WTC11 (cell line): ENCODE measurements at regions not wholly inside any gene's neighbourhood (a gene's known extent, or its start where the extent isn't known, plus 50 kb on each side); places are given as distances from the start of the nearest gene placed in this dataset.

ENCODE experiments used
- ATAC-seq: fragments of 200-7000 bp; cut with Tn5 transposase; 2 replicates; pipeline ENCODE4 v1.10.0; 2021; ENCODE audit warnings: mild to moderate bottlenecking, moderate library complexity
- CTCF ChIA-PET: fragments of 300-600 bp; sonication (Branson Sonifier 250); formaldehyde crosslinking; loops from one replicate; lab custom pipeline; 2021; ENCODE audit warnings: antibody characterized with exemption; lab: Charles Lee
- POLR2A ChIA-PET: fragments of 350-600 bp; sonication (Branson Sonifier 250); formaldehyde crosslinking; loops from one replicate; lab custom pipeline; 2021; ENCODE audit warnings: antibody characterized with exemption; lab: Charles Lee
- DNase-seq: peaks from one replicate; pipeline ENCODE4 v3.0.0; 2021; ENCODE audit warnings: low spot score
- H3K27ac Mint-ChIP-seq: 2 replicates; pipeline ENCODE4 v1.8.0; 2021; ENCODE audit warnings: mixed read lengths
- H3K27me3 Mint-ChIP-seq: 2 replicates; pipeline ENCODE4 v1.8.0; 2021; ENCODE audit warnings: low read depth, mild to moderate bottlenecking, moderate library complexity, mixed read lengths
- H3K36me3 Mint-ChIP-seq: 2 replicates; pipeline ENCODE4 v1.8.0; 2021; ENCODE audit warnings: mixed read lengths
- H3K4me1 Mint-ChIP-seq: 2 replicates; pipeline ENCODE4 v1.8.0; 2022; ENCODE audit warnings: mixed read lengths
- H3K4me3 Mint-ChIP-seq: 2 replicates; pipeline ENCODE4 v1.8.0; 2021; ENCODE audit warnings: mild to moderate bottlenecking, moderate library complexity, mixed read lengths
- H3K9me3 Mint-ChIP-seq: 2 replicates; pipeline ENCODE4 v1.8.0; 2021; ENCODE audit warnings: mixed read lengths
- ATF3 ChIP-seq: sonication (generic); formaldehyde crosslinking; conservative IDR thresholded peaks from 2 replicates; pipeline ENCODE4 v1.8.1; 2022; ENCODE audit warnings: mild to moderate bottlenecking, missing genetic modification reagents
- CREB1 ChIP-seq: sonication (generic); formaldehyde crosslinking; IDR thresholded peaks from 2 replicates; pipeline ENCODE4 v1.8.0; 2023; ENCODE audit warnings: mild to moderate bottlenecking, missing genetic modification reagents
- E2F4 ChIP-seq: sonication (generic); formaldehyde crosslinking; IDR thresholded peaks from 2 replicates; pipeline ENCODE4 v1.8.1; 2022; ENCODE audit warnings: low read depth, mild to moderate bottlenecking, moderate library complexity, missing genetic modification reagents, borderline replicate concordance
- E2F5 ChIP-seq: sonication (generic); formaldehyde crosslinking; IDR thresholded peaks from 2 replicates; pipeline ENCODE4 v1.8.1; 2022; ENCODE audit warnings: mild to moderate bottlenecking, moderate library complexity, missing genetic modification reagents
- ESRRA ChIP-seq: sonication (generic); formaldehyde crosslinking; IDR thresholded peaks from 2 replicates; pipeline ENCODE4 v1.8.1; 2022; ENCODE audit warnings: mild to moderate bottlenecking, missing genetic modification reagents, borderline replicate concordance
- FOXK1 ChIP-seq: sonication (generic); formaldehyde crosslinking; IDR thresholded peaks from 2 replicates; pipeline ENCODE4 v1.8.0; 2022; ENCODE audit warnings: mild to moderate bottlenecking, moderate library complexity, missing genetic modification reagents
- FOXP4 ChIP-seq: sonication (generic); formaldehyde crosslinking; IDR thresholded peaks from 2 replicates; pipeline ENCODE4 v1.8.0; 2022; ENCODE audit warnings: mild to moderate bottlenecking, missing genetic modification reagents
- HMGA2 ChIP-seq: fragments of 250-450 bp; sonication (Bioruptor Pico); IDR thresholded peaks from 2 replicates; pipeline ENCODE4 v1.4.0; 2021; ENCODE audit warnings: mild to moderate bottlenecking, moderate library complexity
- KAT7 ChIP-seq: sonication (generic); formaldehyde crosslinking; IDR thresholded peaks from 2 replicates; pipeline ENCODE4 v1.8.1; 2023; ENCODE audit warnings: missing genetic modification reagents, mild to moderate bottlenecking, borderline replicate concordance
- MAX ChIP-seq: sonication (generic); formaldehyde crosslinking; IDR thresholded peaks from 2 replicates; pipeline ENCODE4 v1.8.0; 2022; ENCODE audit warnings: mild to moderate bottlenecking, missing genetic modification reagents
- SMAD3 ChIP-seq: sonication (generic); formaldehyde crosslinking; IDR thresholded peaks from 2 replicates; pipeline ENCODE4 v1.8.0; 2022; ENCODE audit warnings: missing genetic modification reagents, mild to moderate bottlenecking, borderline replicate concordance
- TP53 ChIP-seq: sonication (generic); formaldehyde crosslinking; IDR thresholded peaks from 2 replicates; pipeline ENCODE4 v1.8.1; 2023; ENCODE audit warnings: mild to moderate bottlenecking, missing genetic modification reagents
- ZBTB21 ChIP-seq: sonication (generic); formaldehyde crosslinking; IDR thresholded peaks from 2 replicates; pipeline ENCODE4 v1.8.1; 2023; ENCODE audit warnings: mild to moderate bottlenecking, missing genetic modification reagents, borderline replicate concordance
- ZNF138 ChIP-seq: sonication (generic); formaldehyde crosslinking; conservative IDR thresholded peaks from 2 replicates; pipeline ENCODE4 v1.8.1; 2022; ENCODE audit warnings: mild to moderate bottlenecking, moderate library complexity, missing genetic modification reagents
- ZNF232 ChIP-seq: sonication (generic); formaldehyde crosslinking; IDR thresholded peaks from 2 replicates; pipeline ENCODE4 v1.8.0; 2022; ENCODE audit warnings: mild to moderate bottlenecking, missing genetic modification reagents
- ZNF317 ChIP-seq: sonication (generic); formaldehyde crosslinking; IDR thresholded peaks from 2 replicates; pipeline ENCODE4 v1.8.1; 2023; ENCODE audit warnings: low read depth, mild to moderate bottlenecking, moderate library complexity, missing genetic modification reagents, borderline replicate concordance
- ZNF423 ChIP-seq: fragments of 250-450 bp; sonication (Bioruptor Pico); IDR thresholded peaks from 2 replicates; pipeline ENCODE4 v2.1.2; 2022; ENCODE audit warnings: mild to moderate bottlenecking, moderate library complexity
- ZNF532 ChIP-seq: fragments of 250-450 bp; sonication (Bioruptor Pico); IDR thresholded peaks from 2 replicates; pipeline ENCODE4 v1.9.0; 2021; ENCODE audit warnings: mild to moderate bottlenecking, borderline replicate concordance
- TF ChIP-seq, protein P1 (sequence below): sonication (generic); formaldehyde crosslinking; IDR thresholded peaks from 2 replicates; pipeline ENCODE4 v1.8.1; 2022; ENCODE audit warnings: mild to moderate bottlenecking, missing genetic modification reagents, moderate library complexity, borderline replicate concordance
- TF ChIP-seq, protein P2 (sequence below): sonication (generic); formaldehyde crosslinking; IDR thresholded peaks from 2 replicates; pipeline ENCODE4 v1.8.0; 2023; ENCODE audit warnings: missing genetic modification reagents, mild to moderate bottlenecking, borderline replicate concordance

GRCh38 chr11:64441127-64441526 is 82.2 kb downstream of the RPS6KA4 start:
- ChIA-PET POLR2A (no interaction called here), CTCF (interaction anchor here (1.3 kb wide), 1 partner anchor 17 kb away, joined by 3 read pairs; no protein-coding TSS in a partner anchor)
- H3K27ac Mint-ChIP-seq = no peak overlapping the region
- peaks cover 2% of the 10 kb centered on the region; the same call in 1 of the 2 replicates for H3K36me3 Mint-ChIP-seq
- H3K9me3 Mint-ChIP-seq = peaks cover 7% of the 10 kb centered on the region
- H3K4me1 Mint-ChIP-seq = peaks cover 8% of the 10 kb centered on the region; the same call in 1 of the 2 replicates
- H3K27me3 Mint-ChIP-seq = peaks cover 41% of the 10 kb centered on the region
- DNase-seq = no peak
- no peak for TF ChIP-seq MAX (CRISPR knock-in tag)
- TF ChIP-seq FOXK1 = no peak
- TF ChIP-seq, protein P1, sequence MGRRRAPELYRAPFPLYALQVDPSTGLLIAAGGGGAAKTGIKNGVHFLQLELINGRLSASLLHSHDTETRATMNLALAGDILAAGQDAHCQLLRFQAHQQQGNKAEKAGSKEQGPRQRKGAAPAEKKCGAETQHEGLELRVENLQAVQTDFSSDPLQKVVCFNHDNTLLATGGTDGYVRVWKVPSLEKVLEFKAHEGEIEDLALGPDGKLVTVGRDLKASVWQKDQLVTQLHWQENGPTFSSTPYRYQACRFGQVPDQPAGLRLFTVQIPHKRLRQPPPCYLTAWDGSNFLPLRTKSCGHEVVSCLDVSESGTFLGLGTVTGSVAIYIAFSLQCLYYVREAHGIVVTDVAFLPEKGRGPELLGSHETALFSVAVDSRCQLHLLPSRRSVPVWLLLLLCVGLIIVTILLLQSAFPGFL = no peak
- TF ChIP-seq HMGA2 (CRISPR knock-in tag) = no peak
- TF ChIP-seq TP53 (CRISPR knock-in tag) = no peak
- no peak for TF ChIP-seq CREB1 (CRISPR knock-in tag)
- no peak for TF ChIP-seq KAT7 (CRISPR knock-in tag)
- TF ChIP-seq ATF3 (CRISPR knock-in tag) = no peak
- TF ChIP-seq ZNF232 (CRISPR knock-in tag) = no peak
- no peak for TF ChIP-seq ZBTB21
- no peak for TF ChIP-seq ESRRA (CRISPR knock-in tag)
- TF ChIP-seq E2F4 (CRISPR knock-in tag) = no peak
- no peak for TF ChIP-seq ZNF423 (CRISPR knock-in tag)
- no peak for TF ChIP-seq E2F5 (CRISPR knock-in tag)
- no peak for TF ChIP-seq FOXP4 (CRISPR knock-in tag)
- TF ChIP-seq ZNF138 = no peak
- TF ChIP-seq SMAD3 (CRISPR knock-in tag) = no peak
- no peak for TF ChIP-seq ZNF532
- TF ChIP-seq ZNF317 (CRISPR knock-in tag) = no peak
- TF ChIP-seq, protein P2, sequence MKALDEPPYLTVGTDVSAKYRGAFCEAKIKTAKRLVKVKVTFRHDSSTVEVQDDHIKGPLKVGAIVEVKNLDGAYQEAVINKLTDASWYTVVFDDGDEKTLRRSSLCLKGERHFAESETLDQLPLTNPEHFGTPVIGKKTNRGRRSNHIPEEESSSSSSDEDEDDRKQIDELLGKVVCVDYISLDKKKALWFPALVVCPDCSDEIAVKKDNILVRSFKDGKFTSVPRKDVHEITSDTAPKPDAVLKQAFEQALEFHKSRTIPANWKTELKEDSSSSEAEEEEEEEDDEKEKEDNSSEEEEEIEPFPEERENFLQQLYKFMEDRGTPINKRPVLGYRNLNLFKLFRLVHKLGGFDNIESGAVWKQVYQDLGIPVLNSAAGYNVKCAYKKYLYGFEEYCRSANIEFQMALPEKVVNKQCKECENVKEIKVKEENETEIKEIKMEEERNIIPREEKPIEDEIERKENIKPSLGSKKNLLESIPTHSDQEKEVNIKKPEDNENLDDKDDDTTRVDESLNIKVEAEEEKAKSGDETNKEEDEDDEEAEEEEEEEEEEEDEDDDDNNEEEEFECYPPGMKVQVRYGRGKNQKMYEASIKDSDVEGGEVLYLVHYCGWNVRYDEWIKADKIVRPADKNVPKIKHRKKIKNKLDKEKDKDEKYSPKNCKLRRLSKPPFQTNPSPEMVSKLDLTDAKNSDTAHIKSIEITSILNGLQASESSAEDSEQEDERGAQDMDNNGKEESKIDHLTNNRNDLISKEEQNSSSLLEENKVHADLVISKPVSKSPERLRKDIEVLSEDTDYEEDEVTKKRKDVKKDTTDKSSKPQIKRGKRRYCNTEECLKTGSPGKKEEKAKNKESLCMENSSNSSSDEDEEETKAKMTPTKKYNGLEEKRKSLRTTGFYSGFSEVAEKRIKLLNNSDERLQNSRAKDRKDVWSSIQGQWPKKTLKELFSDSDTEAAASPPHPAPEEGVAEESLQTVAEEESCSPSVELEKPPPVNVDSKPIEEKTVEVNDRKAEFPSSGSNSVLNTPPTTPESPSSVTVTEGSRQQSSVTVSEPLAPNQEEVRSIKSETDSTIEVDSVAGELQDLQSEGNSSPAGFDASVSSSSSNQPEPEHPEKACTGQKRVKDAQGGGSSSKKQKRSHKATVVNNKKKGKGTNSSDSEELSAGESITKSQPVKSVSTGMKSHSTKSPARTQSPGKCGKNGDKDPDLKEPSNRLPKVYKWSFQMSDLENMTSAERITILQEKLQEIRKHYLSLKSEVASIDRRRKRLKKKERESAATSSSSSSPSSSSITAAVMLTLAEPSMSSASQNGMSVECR (CRISPR knock-in tag) = no peak
- no peak for ATAC-seq
- no peak overlapping the region for H3K4me3 Mint-ChIP-seq
